LNCAP (cell line): ENCODE measurements at regions not wholly inside any gene's neighbourhood (a gene's known extent, or its start where the extent isn't known, plus 50 kb on each side); places are given as distances from the start of the nearest gene placed in this dataset.

Source experiments
- TF ChIP-seq, protein P1 (sequence below): fragments of 450-650 bp; IDR thresholded peaks from 2 replicates; pipeline ENCODE4 v1.5.1; 2017; ENCODE audit warnings: mild to moderate bottlenecking

DNA sequence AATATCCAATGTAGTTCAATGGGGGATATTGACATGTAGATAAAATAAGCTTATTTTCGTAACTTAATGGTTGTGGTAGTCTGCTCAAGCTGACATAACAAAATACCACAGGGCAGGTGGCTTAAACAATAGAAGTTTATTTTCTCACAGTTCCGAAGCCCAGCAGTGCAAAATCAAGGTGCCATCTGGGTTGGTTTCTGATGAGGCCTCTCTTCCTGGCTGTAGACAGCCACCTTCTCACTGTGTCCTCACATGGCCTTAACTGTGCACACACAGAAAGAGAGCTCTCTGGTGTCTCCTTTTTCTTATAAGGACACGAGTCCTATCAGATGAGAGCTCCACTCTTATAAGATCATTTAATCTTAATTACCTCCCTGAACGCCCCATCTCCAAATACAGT is 64.8 kb upstream of the IPO9 start:
- TF ChIP-seq, protein P1, sequence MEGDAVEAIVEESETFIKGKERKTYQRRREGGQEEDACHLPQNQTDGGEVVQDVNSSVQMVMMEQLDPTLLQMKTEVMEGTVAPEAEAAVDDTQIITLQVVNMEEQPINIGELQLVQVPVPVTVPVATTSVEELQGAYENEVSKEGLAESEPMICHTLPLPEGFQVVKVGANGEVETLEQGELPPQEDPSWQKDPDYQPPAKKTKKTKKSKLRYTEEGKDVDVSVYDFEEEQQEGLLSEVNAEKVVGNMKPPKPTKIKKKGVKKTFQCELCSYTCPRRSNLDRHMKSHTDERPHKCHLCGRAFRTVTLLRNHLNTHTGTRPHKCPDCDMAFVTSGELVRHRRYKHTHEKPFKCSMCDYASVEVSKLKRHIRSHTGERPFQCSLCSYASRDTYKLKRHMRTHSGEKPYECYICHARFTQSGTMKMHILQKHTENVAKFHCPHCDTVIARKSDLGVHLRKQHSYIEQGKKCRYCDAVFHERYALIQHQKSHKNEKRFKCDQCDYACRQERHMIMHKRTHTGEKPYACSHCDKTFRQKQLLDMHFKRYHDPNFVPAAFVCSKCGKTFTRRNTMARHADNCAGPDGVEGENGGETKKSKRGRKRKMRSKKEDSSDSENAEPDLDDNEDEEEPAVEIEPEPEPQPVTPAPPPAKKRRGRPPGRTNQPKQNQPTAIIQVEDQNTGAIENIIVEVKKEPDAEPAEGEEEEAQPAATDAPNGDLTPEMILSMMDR: no peak

DNA sequence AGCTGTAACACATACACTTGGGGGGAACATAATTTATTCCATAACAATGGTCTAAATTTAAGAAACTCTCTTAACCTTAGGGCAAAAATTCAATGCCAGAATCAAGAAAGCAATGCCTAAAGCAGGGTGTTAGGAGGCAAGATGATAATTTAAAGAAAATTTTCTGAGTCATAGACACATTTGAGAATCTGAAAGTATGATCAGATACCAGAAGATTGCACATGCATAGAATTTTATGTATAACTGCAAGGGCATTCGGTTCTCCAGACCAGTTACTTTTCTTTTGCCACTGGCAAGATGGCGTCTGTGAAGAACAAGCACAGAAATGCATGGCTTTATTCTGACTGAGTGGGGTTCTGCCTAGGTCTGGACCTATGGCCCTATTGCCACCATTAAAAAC is 64.4 kb upstream of the IPO9 start:
- TF ChIP-seq, protein P1: no peak

DNA sequence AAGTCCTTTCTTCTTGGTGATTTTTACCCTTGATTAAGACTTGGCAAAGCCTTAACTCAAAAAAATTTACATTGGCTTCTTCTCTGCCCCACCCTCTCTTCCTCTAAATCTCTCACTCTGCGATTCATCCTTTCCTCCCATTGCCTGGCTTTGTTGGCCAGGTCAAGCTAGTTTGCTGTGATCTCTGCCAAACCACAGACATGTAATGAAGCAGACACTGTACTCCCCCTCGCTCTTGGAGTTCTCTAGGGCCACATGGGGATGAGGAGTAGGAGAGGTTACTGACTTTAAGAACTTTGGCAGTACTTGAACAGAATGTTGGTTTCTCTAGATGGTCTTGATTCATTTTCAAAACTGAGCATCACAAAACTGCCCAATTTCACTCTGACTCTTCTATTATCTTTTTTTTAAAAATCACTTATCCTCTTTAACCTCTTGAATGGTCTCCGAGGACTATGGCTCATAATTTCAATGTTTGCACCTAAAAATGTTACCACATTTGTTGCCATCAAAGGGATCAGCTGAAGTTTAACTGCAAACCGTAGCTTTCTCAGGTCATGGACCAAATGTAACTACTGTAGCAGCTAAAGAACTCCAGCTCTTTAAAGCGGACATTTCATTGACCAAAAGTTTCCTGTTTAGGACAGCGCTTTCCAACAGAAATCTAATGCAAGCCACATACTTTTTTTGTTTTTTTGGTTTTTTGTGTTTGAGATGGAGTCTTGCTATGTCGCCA is 62.7 kb upstream of the IPO9 start:
- TF ChIP-seq, protein P1: no peak

DNA sequence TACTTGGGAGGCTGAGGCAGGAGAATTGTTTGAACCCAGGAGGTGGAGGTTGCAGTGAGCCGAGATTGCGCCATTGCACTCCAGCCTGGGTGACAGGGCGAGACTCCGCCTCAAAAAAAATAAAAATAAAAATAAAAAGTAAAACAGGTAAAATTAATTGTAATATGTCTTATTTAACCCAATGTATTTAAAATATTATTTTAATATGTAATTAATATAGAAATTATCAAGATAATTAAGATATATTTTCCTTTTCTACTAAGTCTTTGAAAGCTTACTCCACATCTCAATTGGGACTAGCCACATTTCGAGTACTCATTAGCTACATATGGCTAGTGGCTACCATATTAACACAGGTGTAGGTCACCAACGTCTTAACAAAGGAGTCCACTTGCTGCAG is 61.6 kb upstream of the IPO9 start:
- TF ChIP-seq, protein P1: no peak

DNA sequence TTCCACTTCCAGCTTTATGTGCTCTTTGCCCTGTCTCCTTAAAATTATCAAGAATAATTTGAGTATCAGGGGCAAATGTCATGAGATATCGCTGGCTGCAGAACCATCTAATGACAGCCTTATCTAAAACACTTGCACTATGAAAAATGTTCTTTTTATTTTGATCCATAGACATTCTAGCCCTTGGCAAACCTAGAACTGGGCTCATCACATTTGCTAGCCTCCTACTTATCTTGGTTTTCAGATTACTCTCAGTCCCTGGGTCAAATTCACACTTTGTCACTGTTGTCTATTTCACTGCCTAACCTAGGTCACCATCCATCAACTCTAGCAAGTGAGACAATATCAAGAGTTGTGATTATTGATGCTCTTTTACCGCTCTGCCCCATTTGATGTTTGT is 59.9 kb upstream of the IPO9 start:
- TF ChIP-seq, protein P1: no peak

DNA sequence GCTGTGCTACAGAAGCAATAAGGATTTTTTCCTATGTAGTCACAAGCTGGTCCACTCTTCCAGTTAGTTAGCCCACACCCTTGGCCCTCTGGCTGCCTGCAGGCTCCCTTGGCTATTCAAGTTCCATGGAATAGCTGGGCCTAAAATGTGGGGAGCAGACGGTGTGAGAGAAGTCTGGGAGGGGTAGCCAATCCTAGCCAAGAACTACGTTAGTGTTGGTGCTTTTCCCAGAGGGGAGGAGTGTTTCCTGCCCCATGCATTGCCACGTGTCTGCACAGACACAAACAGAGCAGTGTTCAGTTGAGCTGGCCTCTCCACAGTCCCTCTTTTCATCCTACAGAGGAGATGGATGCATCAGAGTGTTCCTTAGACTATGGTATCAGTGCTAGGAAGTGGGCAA is 59.0 kb upstream of the IPO9 start:
- TF ChIP-seq, protein P1: no peak

DNA sequence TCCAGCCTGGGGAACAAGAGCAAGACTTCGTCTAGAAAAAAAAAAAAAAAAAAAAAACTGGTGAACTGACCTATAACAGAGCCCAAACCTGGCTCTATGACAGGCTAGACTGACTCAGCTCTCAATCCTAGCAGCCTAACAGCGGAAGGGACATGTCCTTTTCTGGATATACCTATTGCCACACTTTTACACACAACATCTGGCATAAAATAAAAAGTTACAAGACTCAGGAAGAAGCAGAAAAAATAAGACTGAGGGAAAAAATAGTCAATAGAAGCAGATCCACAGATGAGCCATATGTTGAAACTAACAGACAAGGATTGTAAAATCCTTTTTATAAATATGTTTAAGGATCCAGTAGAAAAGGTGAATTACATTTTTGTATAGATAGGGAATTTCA is 57.5 kb upstream of the IPO9 start:
- TF ChIP-seq, protein P1: no peak

DNA sequence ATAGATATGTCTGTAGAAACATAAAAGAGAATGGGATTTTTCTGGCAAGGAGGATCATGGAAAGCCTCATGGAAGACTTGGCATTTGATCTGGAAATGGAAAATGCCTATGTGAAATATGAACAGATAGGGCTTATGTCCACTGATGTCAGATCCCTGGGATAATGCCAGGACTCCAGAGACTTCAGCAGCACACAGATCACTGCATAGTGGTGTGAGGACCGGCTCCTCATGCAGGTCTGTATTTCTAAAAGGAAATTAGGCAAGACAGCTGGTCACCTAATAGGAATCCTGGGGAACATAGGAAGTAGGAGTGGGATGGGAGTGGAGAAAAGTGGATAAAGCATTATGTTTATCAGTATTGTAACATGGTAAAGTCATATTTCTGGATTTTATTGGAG is 56.8 kb upstream of the IPO9 start:
- TF ChIP-seq, protein P1: no peak
